PC-3 (cell line): ENCODE measurements at regions not wholly inside any gene's neighbourhood (a gene's known extent, or its start where the extent isn't known, plus 50 kb on each side); places are given as distances from the start of the nearest gene placed in this dataset.

Experiments
- EZH2 ChIP-seq: fragments of 300-600 bp; sonication (generic); IDR thresholded peaks from one replicate; pipeline ENCODE4 v1.6.1; 2017; ENCODE audit warnings: antibody characterized with exemption, mild to moderate bottlenecking, low read length; ENCODE audit not compliant: unreplicated experiment
- EZH2phosphoT487 ChIP-seq: fragments of 300-600 bp; sonication (generic); IDR thresholded peaks from 2 replicates; pipeline ENCODE4 v1.6.1; 2018; ENCODE audit warnings: mild to moderate bottlenecking, antibody characterized with exemption, low read length, borderline replicate concordance
- TF ChIP-seq, protein P1 (sequence below): fragments of 300-600 bp; sonication (generic); conservative IDR thresholded peaks from 2 replicates; pipeline ENCODE4 v1.5.1; 2017; ENCODE audit warnings: antibody characterized with exemption, low read depth, mild to moderate bottlenecking, low read length

DNA sequence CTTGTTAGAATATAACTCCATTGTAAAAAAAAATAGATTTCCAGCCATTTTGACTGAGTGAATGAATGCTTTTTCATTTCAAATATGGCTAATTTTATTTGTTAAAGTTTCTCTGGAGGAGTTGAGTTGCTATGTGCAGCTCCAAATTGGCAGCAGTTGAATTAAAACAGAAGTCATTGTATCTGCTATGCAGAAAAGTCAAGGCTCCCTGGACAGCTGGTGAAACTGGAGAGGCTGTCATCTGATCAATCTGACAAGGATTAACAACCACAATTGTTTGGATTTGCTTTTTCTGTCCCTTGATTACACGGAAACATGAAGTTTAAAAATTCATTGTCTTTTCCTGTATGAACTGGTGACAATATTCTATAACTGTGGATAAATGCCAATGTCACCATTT is 713.9 kb downstream of the EFNA5 start:
- TF ChIP-seq, protein P1, sequence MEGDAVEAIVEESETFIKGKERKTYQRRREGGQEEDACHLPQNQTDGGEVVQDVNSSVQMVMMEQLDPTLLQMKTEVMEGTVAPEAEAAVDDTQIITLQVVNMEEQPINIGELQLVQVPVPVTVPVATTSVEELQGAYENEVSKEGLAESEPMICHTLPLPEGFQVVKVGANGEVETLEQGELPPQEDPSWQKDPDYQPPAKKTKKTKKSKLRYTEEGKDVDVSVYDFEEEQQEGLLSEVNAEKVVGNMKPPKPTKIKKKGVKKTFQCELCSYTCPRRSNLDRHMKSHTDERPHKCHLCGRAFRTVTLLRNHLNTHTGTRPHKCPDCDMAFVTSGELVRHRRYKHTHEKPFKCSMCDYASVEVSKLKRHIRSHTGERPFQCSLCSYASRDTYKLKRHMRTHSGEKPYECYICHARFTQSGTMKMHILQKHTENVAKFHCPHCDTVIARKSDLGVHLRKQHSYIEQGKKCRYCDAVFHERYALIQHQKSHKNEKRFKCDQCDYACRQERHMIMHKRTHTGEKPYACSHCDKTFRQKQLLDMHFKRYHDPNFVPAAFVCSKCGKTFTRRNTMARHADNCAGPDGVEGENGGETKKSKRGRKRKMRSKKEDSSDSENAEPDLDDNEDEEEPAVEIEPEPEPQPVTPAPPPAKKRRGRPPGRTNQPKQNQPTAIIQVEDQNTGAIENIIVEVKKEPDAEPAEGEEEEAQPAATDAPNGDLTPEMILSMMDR = no peak
- TF ChIP-seq EZH2 (no peak), EZH2phosphoT487 (no peak)
